Loucy (cell line): ENCODE measurements at regions not wholly inside any gene's neighbourhood (a gene's known extent, or its start where the extent isn't known, plus 50 kb on each side); places are given as distances from the start of the nearest gene placed in this dataset.

Source experiments
- H2AFZ ChIP-seq: fragments of 200-600 bp; sonication (generic); 2 replicates; pipeline ENCODE4 v1.6.0; 2016; ENCODE audit warnings: antibody characterized with exemption, mild to moderate bottlenecking, low read length, moderate library complexity
- H3F3A ChIP-seq: fragments of 200-600 bp; 2 replicates; pipeline ENCODE4 v1.6.0; 2016; ENCODE audit warnings: antibody characterized with exemption, low read depth, mild to moderate bottlenecking
- H3K27me3 ChIP-seq: fragments of 200-600 bp; sonication (generic); 2 replicates; pipeline ENCODE4 v1.6.1; 2014; ENCODE audit warnings: low read length, mild to moderate bottlenecking; ENCODE audit not compliant: insufficient read depth, poor library complexity, severe bottlenecking
- H3K36me3 ChIP-seq: fragments of 200-600 bp; sonication (generic); 2 replicates; pipeline ENCODE4 v1.6.1; 2016; ENCODE audit warnings: low read length; ENCODE audit not compliant: insufficient read depth
- H3K4me1 ChIP-seq: fragments of 200-600 bp; sonication (generic); 2 replicates; pipeline ENCODE4 v1.5.1; 2014; ENCODE audit warnings: low read length, mild to moderate bottlenecking; ENCODE audit not compliant: insufficient read depth, poor library complexity, severe bottlenecking
- H3K4me2 ChIP-seq: fragments of 200-600 bp; sonication (generic); 2 replicates; pipeline ENCODE4 v1.6.0; 2014; ENCODE audit warnings: antibody characterized with exemption, low read length, low read depth, mild to moderate bottlenecking; ENCODE audit not compliant: poor library complexity, severe bottlenecking
- H3K4me3 ChIP-seq: fragments of 200-600 bp; sonication (generic); 2 replicates; pipeline ENCODE4 v1.5.1; 2014; ENCODE audit warnings: low read length, mild to moderate bottlenecking, mixed read lengths; ENCODE audit not compliant: poor library complexity, severe bottlenecking
- H3K79me2 ChIP-seq: fragments of 200-600 bp; sonication (generic); 2 replicates; pipeline ENCODE4 v1.6.1; 2014; ENCODE audit warnings: low read length; ENCODE audit not compliant: insufficient read depth
- H3K9ac ChIP-seq: fragments of 200-600 bp; sonication (generic); 2 replicates; pipeline ENCODE4 v1.6.0; 2014; ENCODE audit warnings: mild to moderate bottlenecking, low read depth, low read length, moderate library complexity; ENCODE audit not compliant: poor library complexity, severe bottlenecking
- H3K9me2 ChIP-seq: fragments of 200-600 bp; sonication (generic); replicated peaks from 2 replicates; pipeline ENCODE4 v1.6.1; 2016; ENCODE audit warnings: low read depth, low read length, mixed read lengths
- H3K9me3 ChIP-seq: fragments of 200-600 bp; sonication (generic); 2 replicates; pipeline ENCODE4 v1.6.1; 2014; ENCODE audit warnings: mild to moderate bottlenecking, antibody characterized with exemption, low read length, low read depth; ENCODE audit not compliant: insufficient read depth
- H4K20me1 ChIP-seq: fragments of 200-600 bp; sonication (generic); 2 replicates; pipeline ENCODE4 v1.6.0; 2014; ENCODE audit warnings: antibody characterized with exemption, low read length, mild to moderate bottlenecking; ENCODE audit not compliant: insufficient read depth, poor library complexity, severe bottlenecking
- CTCF ChIP-seq: fragments of 200-600 bp; sonication (generic); conservative IDR thresholded peaks from 2 replicates; pipeline ENCODE4 v1.5.1; 2014; ENCODE audit warnings: mild to moderate bottlenecking, antibody characterized with exemption, low read length
- EZH2phosphoT487 ChIP-seq: fragments of 200-600 bp; IDR thresholded peaks from 2 replicates; pipeline ENCODE4 v1.6.1; 2018; ENCODE audit warnings: antibody characterized with exemption, mild to moderate bottlenecking, moderate library complexity, borderline replicate concordance

GRCh38 chr9:126067031-126067734, 259.4 kb upstream of the MVB12B start:
- no peaks in the 10 kb centered on the region for H3K36me3 ChIP-seq
- no peak overlapping the region for H3K4me2 ChIP-seq
- no peaks in the 10 kb centered on the region for H3K9me2 ChIP-seq
- no peak overlapping the region for H3K9ac ChIP-seq
- no peaks in the 10 kb centered on the region for H3K9me3 ChIP-seq
- H3K4me3 ChIP-seq: no peak overlapping the region
- H3K27me3 ChIP-seq: no peaks in the 10 kb centered on the region
- no peaks in the 10 kb centered on the region for H3F3A ChIP-seq
- TF ChIP-seq EZH2phosphoT487 (no peak), CTCF (no peak)
- no peak overlapping the region for H2AFZ ChIP-seq
- H3K4me1 ChIP-seq: no peaks in the 10 kb centered on the region
- no peaks in the 10 kb centered on the region for H3K79me2 ChIP-seq
- no peaks in the 10 kb centered on the region for H4K20me1 ChIP-seq

DNA sequence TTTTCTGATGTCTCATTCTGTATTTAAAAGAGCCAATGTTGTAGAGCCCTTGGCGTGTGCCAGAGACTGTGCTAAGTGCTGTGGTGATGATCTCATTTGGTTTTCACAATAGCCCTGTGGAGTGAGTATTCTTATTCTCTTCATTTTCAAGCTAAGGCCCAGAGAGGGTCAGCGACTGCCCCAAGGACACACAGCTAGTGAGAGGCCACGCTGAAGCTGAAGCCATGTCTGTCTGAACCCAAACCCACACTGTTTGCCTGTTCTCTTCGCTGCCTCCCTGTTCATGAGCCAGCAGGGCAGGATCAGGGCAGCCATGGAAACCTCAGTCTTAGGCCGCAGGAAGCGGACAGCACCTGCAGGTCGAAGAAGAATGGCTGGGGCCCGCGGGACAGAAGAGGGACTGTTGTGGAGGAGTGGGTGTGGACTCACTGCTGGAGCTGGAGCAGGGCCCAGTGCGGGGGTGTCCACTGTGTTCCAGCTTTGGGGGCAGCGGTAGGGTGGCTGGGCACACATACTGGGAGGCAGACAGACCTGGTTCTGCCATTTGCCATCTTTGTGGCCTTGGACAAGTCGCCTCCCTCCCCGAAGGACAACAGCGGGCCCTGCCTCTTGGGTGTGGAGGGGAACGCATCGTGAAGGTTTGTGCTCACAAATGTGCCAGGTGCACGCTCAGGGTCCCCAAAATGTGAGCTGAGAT, 257.9 kb upstream of the MVB12B start:
- Histone ChIP-seq H3K4me1 (no peaks in the 10 kb centered on the region), H4K20me1 (no peaks in the 10 kb centered on the region), H3K36me3 (no peaks in the 10 kb centered on the region), H3K79me2 (no peaks in the 10 kb centered on the region), H3K9me2 (no peaks in the 10 kb centered on the region), H3K9me3 (no peaks in the 10 kb centered on the region), H3K27me3 (no peaks in the 10 kb centered on the region), H3K9ac (no peak overlapping the region), H2AFZ (no peak overlapping the region), H3K4me3 (no peak overlapping the region), H3F3A (no peaks in the 10 kb centered on the region), H3K4me2 (no peak overlapping the region)
- no peak for TF ChIP-seq CTCF
- TF ChIP-seq EZH2phosphoT487: no peak

DNA sequence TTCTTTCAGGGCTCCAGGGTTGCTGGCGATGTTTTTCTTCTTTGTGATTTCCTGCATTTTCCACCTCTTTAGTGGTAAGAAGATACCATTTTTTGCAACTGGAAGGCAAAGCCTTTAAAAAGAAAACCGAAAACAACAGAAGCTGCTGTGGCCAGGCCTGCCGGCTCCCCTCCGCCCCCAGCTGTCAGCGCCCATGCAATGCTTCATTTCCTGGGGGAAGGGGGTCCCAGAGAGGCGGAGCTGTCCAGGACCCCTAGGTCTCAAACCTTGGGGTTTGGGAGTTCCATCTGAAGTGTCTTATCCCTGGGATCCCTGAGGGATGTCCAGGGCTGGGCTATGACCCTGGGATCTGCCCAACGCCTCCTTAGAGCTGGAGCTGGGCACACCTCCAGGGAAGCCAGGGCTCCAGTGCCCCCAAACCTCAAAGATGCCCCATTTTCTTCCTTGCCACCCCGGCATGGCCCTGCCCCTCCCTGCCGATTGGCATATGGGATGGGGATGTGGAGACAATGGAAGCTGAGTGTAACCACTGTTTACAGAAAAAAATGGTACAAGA, 257.2 kb upstream of the MVB12B start:
- H3K4me2 ChIP-seq: no peak overlapping the region
- TF ChIP-seq CTCF: no peak
- no peak for TF ChIP-seq EZH2phosphoT487
- no peak overlapping the region for H2AFZ ChIP-seq
- H3K79me2 ChIP-seq: no peaks in the 10 kb centered on the region
- H3F3A ChIP-seq: no peaks in the 10 kb centered on the region
- H3K36me3 ChIP-seq: no peaks in the 10 kb centered on the region
- no peaks in the 10 kb centered on the region for H3K4me1 ChIP-seq
- H3K27me3 ChIP-seq: no peaks in the 10 kb centered on the region
- H3K4me3 ChIP-seq: no peak overlapping the region
- H3K9me3 ChIP-seq: no peaks in the 10 kb centered on the region
- H4K20me1 ChIP-seq: no peaks in the 10 kb centered on the region
- no peak overlapping the region for H3K9ac ChIP-seq
- H3K9me2 ChIP-seq: no peaks in the 10 kb centered on the region
